Left renal cortex interstitium (tissue), 4 donors: ENCODE measurements at regions not wholly inside any gene's neighbourhood (a gene's known extent, or its start where the extent isn't known, plus 50 kb on each side); places are given as distances from the start of the nearest gene placed in this dataset.
"Not testable (repeated sequence)": the region's sequence is repeated elsewhere in the genome, so short reads cannot be mapped to it uniquely, and the experiment has no call there.

ENCODE experiments used
- DNase-seq, 4 donors: peaks; one replicate each; pipeline ENCODE4 v3.0.0-alpha.2; 2013; ENCODE audit warnings: low read depth in 4 of 4, low spot score in 2 of 4, missing footprints in 1 of 4

DNA sequence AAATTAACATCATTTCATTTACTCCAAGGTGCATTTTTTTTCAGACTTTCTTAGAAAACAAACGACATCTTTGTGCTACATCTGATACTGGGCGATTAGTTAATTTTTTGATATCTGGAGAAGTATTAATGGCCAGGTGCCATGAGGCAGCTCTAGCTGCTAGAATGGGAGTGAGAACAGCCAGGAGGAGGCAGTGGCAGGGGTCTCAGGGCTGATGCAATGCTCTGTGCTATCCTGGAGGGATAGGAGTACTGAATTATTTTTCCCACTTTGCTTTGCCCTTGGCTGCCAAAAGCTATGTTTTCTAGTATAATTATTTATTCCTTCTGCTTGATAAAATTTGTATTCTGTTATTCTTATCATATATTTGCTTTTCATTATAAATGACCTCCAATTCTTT, 133.6 kb upstream of the NOX3 start:
- no peak for DNase-seq

GRCh38 chr6:155587817-155588216, 132.2 kb upstream of the NOX3 start:
- no peak for DNase-seq

- no peak for DNase-seq
Observed at GRCh38 chr6:155586090-155586489, 130.5 kb upstream of the NOX3 start.

- DNase-seq: no peak
Observed at GRCh38 chr6:155584006-155584405, 128.4 kb upstream of the NOX3 start.

DNA sequence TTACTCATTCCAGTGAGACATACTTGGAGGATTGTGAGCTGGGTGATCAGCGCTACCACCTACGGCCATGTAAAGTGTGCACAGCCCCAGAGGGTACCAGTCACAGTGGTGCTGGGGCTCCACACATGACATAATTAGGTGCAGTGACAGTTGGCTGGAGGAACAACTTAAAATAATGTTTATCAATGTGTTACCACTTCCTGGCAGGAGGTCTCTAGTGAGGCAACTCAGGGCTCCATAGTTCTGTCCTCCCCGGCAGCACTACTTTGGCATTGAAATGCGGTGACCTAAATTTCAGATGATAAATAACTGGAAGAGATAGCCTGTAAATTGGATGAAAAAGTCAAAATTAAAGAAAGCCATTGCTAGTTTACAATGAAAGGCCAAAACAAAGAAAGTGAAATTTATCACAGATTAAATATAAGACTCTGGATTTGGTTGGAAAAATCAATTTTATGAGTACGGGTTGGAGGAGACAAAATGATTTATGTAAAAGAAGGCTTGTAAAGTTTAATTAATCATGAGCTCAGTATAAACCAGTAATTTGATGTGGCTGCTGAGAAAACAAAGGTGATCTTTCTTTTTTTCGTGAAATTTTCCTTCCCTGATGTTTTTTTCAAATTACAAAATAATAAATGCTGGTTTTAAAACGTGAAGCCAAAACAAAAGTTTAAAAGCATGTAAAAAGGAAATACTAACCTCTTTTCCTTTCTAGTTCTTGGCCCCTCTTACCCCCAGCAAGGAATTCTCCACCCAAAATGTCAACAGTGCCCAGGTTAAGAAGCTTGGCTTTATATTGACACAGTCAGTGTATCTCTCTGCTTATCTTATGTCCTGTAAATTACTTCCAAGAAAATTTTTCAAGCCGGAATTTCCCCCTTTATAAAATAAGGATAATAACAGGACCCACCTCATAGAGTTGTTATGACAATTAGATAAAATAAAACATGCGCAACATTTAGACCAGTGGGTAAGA, 126.7 kb upstream of the NOX3 start:
- DNase-seq: no peak

- DNase-seq: no peak
Observed at GRCh38 chr6:155580904-155581303, 125.3 kb upstream of the NOX3 start.

DNA sequence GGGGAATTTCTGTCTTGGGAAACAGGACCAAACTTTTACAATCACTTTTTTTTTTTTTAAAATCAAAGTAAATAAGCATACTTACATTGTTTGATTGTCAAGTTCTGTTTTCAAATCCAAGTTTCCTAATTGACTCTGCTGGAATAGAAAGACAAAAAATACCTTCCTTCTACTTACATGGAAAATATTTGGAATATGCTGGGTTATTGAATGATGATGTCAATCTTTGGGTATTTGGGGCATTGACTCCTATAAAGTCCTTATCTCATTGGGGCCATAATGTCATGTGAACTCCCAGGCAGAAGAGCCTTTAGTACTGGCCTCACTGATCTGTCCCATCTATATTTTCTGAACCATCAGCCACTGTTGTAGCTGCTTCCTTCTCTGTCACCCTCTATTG, 122.6 kb upstream of the NOX3 start:
- DNase-seq: no peak

DNA sequence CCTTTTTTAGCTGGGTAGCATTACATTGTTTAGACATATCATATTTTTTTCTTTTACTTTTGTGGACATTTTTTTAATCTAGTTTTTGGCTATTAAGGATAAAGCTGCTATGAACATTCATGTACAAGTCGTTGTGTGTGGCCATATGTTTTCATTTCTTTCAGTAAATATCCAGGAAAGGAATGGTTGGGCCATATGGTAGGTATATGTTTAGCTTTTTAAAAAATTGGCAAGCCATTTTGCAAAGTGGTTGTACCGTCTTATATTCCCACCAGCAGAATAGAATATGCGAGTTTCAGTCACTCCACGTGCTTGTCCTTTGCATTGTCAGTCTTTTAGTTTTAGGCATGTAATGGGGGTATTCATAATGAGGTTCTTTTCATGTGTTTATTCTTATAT, 106.3 kb upstream of the NOX3 start:
- no peak for DNase-seq

DNA sequence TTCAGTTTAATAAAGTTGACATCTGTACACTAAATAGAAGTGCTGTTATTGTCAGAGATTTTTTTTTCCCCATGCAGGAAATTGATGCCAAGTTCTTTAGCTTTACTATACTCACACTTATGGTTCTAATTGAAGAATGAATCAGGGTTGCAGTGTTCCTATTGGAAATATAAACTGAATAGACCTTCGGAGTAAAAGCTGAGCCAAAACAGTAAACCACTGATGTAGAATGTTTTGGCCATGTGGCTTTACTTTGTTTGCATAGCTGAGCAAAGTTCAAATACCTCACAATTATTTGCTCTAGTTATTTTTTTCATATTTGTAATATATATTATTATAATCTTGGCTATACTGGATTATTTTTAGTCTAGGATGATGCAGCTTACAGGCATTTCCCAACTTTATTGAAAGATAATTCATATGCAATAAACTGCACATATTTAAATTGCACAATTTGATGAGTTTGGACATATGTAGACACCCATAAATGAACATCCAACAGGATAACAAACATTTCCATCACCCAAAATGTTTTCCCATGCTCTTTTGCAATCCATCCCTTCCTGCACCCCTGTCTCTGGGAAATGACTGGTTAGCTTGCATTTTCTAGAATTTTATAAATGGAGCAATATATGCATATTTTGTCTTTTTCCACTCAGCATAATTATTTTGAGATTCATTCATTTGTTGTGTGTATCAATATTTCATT, 105.8 kb upstream of the NOX3 start:
- DNase-seq: no peak

DNA sequence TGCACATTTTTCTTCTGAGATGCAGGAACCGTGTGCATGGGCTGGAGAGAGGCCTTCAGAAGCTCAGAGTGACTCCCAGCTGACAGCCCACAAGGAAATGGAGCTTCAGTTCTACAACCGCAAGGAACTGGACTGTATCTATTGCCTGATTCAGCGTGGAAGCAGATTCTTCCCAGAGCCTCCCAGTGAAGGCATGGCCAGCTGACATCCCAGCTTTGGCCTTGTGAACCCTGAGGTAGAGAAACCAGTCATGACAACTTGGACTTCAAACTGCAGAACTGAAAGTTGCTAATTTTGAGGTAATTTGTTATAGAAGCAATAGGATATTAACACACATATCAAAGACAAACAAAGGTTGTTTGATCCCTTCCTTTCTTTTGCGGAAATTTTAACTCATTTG, 94.3 kb upstream of the NOX3 start:
- no peak for DNase-seq

- DNase-seq: no peak
Observed at GRCh38 chr6:155549028-155549798, 93.6 kb upstream of the NOX3 start.

- DNase-seq: no peak
Observed at GRCh38 chr6:155548576-155548975, 92.9 kb upstream of the NOX3 start.

DNA sequence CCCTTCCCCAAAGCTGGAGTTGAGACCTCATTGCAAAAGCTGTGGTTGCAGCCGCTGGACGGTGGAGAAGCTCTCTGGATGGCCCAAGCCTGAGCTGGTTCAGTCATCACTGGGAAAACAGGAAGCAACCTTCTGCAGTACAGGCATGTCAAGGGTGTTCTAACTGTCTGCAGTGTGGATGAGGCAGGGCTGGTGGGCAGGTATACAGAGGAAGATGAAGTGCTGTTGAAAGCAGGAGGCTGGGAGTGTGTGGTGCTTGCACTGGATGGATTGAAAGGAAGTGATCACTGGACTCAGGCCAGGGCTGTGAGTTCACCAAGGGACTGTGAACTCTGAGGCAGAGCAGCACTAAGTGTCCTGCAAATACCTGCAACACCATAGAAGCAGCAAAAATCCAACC, 89.0 kb upstream of the NOX3 start:
- DNase-seq: no peak

DNA sequence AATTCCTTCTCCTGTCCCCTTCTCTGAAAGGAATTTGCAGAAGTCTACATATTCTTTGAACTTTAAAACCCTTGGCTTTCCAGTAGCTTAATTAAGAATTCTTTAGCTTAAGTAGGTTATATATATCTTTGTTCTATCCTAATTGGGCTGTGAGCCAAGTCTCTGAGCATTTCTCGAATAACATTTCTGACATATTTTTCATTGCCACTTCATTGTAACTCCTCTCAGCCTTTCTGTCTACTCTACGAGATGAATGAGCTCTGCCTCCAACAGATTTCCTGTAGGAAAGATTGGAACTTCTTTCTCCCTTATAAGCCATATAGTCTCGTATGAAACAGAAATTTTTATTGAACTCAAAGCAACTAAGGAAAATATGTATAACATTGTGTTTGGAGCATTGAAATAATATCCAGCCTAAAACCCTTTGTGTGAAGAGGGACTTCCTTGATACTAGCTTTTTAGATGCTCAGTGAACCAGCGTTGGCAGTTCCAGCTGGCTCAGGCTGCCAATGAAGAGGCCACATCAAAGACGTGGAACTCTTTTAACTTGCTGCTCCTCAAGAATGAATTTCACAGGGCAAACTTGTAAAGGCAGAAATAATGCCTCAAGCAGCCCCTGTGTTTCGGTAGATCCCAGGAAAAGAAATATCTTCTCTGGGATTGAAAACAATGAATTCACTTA, 87.7 kb upstream of the NOX3 start:
- DNase-seq: no peak

DNA sequence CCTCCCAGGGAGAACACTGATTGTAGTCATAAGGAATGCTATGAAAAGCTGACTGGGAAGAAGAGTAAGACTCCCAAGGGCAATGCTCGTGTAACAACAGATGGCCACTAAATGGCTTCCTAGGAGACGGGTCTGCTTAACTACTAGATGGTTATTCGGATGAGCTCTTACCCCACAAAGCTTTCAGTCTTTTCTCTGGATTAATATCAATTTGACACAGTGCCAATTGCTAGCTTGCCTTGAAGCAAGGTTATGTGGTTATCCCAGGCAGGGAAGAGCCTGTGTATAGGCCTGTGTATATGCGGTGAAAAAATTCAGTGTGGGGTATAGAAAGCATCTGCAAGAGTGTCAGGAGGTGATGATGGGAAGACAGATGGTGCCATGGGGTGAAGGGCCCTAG, 86.4 kb upstream of the NOX3 start:
- DNase-seq: no peak

DNA sequence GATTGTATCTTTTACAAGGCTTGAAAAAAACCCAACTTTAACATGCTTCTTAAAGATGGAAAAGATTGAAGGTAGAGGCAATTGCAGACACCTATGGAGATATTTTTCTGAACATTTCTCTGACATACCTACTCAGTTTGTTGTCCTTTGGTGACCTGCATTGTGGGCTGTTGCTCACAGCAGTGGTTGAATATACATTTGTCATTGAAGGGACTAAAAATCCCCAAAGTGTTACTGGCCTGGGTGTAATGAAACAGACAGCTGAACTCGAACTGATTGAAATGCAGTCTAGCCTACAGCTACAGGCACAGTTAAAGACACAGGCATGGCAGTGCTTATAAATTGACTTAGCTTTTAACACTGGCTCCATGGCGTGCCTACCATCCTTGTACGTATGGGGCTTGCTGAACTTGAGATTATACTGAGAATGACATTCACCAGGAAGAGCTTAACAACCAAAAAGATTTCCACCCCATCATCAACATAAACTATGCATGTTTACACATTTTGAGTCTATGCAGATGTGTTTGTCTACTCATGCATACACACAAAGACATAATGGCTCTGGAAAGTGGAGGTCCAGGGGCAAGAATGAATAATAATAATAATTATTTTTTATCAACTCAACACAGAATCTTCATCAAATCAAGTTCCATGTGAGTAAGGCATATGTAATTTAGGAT, 83.2 kb upstream of the NOX3 start:
- no peak for DNase-seq

DNA sequence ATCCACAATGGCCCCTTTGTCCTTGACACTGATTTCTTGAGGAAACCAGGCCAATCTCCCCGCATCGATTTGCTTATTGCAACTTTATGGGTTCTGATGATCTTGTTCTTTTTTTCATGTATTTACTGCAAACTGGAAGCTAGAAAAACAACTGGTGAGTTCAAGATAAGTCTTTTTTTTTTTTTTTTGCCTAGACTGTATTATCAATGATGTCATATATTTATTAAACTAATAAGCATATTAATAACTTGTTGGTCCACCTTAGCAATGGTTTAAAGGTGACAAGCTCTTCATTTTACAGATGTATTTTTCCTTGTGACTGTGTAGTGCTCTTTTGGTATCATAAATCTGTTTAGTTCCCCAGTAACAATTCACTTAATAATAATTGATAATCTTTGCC, 79.0 kb upstream of the NOX3 start:
- no peak for DNase-seq

DNA sequence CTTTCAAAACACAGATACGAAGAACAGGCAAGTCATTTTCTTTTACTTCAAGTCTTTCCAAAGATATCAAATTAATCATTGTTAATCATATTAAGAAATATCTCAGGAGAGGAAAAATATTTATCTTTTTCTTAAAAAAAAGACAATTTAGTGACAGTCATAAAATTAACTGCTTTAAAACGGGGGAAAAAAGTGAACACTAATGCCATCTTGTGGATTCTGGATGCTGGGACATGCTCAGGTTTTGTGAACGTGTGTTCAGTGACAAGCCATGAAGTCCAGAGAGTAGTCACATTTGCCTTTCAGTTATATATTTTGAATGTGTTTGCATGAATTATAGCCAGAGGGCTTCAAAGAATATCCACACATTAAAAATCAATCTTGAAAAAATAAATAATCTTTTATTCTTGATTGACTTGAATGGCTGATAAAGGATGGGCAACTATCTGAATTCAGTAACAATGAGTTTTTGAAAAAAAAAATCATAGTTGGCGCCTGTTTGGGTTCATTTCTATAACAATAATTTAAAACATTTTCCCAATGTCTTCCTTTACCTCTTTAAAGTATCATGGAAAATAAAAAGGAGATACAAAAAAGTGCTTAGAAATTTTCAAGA, 74.7 kb upstream of the NOX3 start:
- no peak for DNase-seq

GRCh38 chr6:155529814-155530213, 74.2 kb upstream of the NOX3 start:
- DNase-seq: not testable (repeated sequence)

GRCh38 chr6:155528982-155529453, 73.4 kb upstream of the NOX3 start:
- DNase-seq: no peak
